Natural killer cell (primary cell): ENCODE measurements at regions not wholly inside any gene's neighbourhood (a gene's known extent, or its start where the extent isn't known, plus 50 kb on each side); places are given as distances from the start of the nearest gene placed in this dataset.
"Not testable (repeated sequence)": the region's sequence is repeated elsewhere in the genome, so short reads cannot be mapped to it uniquely, and the experiment has no call there.

Experiments
- ATAC-seq, 3 donors: fragments of 150-1000 bp in 2 of 3; fragments of 200-7000 bp in 1 of 3; cut with Tn5 transposase; 1 replicate in 1 of 3; 2 replicates in 2 of 3; pipeline ENCODE4 v1.10.0; 2021; ENCODE audit warnings: mild to moderate bottlenecking in 2 of 3, moderate library complexity in 2 of 3
- DNase-seq, 2 donors: peaks; one replicate each; pipeline versions ENCODE4 v3.0.0 to v3.0.0-alpha.2; 2013 to 2021; ENCODE audit warnings: mixed read lengths in 1 of 2
- H3K27ac ChIP-seq: one replicate; pipeline ENCODE4 v1.5.1; 2013; ENCODE audit warnings: mild to moderate bottlenecking, low read length
- H3K27me3 ChIP-seq: one replicate; pipeline ENCODE4 v1.6.1; 2013; ENCODE audit warnings: low read length; ENCODE audit not compliant: control insufficient read depth, insufficient read depth
- H3K36me3 ChIP-seq: one replicate; pipeline ENCODE4 v1.6.1; 2013; ENCODE audit warnings: low read length; ENCODE audit not compliant: control insufficient read depth, insufficient read depth
- H3K4me1 ChIP-seq: one replicate; pipeline ENCODE4 v1.6.1; 2013; ENCODE audit warnings: low read length; ENCODE audit not compliant: control insufficient read depth, insufficient read depth
- H3K4me3 ChIP-seq: one replicate; pipeline ENCODE4 v1.5.1; 2013; ENCODE audit warnings: low read length
- H3K9me3 ChIP-seq: one replicate; pipeline ENCODE4 v1.6.1; 2013; ENCODE audit warnings: low read length; ENCODE audit not compliant: control insufficient read depth, insufficient read depth
- H3K27ac Mint-ChIP-seq, 2 donors: one replicate each; pipeline ENCODE4 v1.8.0; 2022; ENCODE audit warnings: mild to moderate bottlenecking in 2 of 2, mixed read lengths in 2 of 2, moderate library complexity in 1 of 2
- H3K27me3 Mint-ChIP-seq, 2 donors: one replicate each; pipeline ENCODE4 v1.8.0; 2022; ENCODE audit warnings: low read depth in 2 of 2, mixed read lengths in 2 of 2
- H3K36me3 Mint-ChIP-seq: one replicate; pipeline ENCODE4 v1.8.0; 2022; ENCODE audit warnings: mixed read lengths
- H3K4me1 Mint-ChIP-seq, 2 donors: one replicate each; pipeline ENCODE4 v1.8.0; 2022; ENCODE audit warnings: mixed read lengths in 2 of 2
- H3K4me3 Mint-ChIP-seq: one replicate; pipeline ENCODE4 v1.8.0; 2022; ENCODE audit warnings: mild to moderate bottlenecking, moderate library complexity, mixed read lengths
- H3K9me3 Mint-ChIP-seq, 2 donors: one replicate each; pipeline ENCODE4 v1.8.0; 2022; ENCODE audit warnings: mixed read lengths in 2 of 2
- WGBS: methylation state at CpG from one replicate; pipeline ENCODE4 v1.1.7; 2013; ENCODE audit warnings: missing lambda C conversion rate; ENCODE audit not compliant: insufficient coverage; 5-methylcytosine and 5-hydroxymethylcytosine counted together
- intact Hi-C: fragments of 100-400 bp; cut with micrococcal nuclease; formaldehyde crosslinking; loops from one replicate; pipeline ENCODE4 v1.14.2; 2022
- TF ChIP-seq, protein P1 (sequence below): fragments of 200-600 bp; IDR thresholded peaks from one replicate; pipeline ENCODE4 v1.8.0; 2022; ENCODE audit warnings: antibody characterized with exemption

DNA sequence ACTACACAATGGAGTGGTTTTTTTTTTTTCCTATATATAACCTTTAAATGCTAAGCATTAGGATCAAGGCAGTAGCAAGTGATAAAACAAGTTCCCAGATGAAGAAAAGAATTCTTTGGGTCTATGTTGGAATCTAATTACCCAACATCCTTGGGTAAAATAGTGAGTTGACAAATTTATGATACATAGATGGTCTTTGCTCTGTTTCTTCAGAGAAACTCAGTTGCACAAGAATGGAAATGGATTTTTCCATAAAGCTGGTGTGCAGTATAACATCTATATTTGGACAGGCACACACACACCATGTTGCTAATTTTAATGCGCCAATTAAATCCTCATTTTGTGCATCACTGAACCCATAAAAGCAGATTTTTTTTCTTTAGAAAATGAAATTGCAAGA is 137.0 kb upstream of the MED14 start:
- ATAC-seq (no peak), DNase-seq (no peak)
- no peaks in the 10 kb centered on the region for H3K27me3 ChIP-seq
- H3K9me3 Mint-ChIP-seq = no peaks in the 10 kb centered on the region
- no peaks in the 10 kb centered on the region for H3K36me3 ChIP-seq
- intact Hi-C loops = no loop called here
- H3K27me3 Mint-ChIP-seq = peaks cover under 1 to 37% of the 10 kb centered on the region in 2 donors
- WGBS = no CpG with 5 or more reads among the region's 1 CpG
- no peaks in the 10 kb centered on the region for H3K9me3 ChIP-seq
- no peak overlapping the region for H3K4me3 Mint-ChIP-seq
- no peak overlapping the region for H3K4me3 ChIP-seq
- H3K4me1 Mint-ChIP-seq = peaks cover 6 to 8% of the 10 kb centered on the region in 2 donors
- no peak overlapping the region for H3K27ac Mint-ChIP-seq
- no peaks in the 10 kb centered on the region for H3K36me3 Mint-ChIP-seq
- no peak overlapping the region for H3K27ac ChIP-seq
- H3K4me1 ChIP-seq = peaks cover 4% of the 10 kb centered on the region
- TF ChIP-seq, protein P1, sequence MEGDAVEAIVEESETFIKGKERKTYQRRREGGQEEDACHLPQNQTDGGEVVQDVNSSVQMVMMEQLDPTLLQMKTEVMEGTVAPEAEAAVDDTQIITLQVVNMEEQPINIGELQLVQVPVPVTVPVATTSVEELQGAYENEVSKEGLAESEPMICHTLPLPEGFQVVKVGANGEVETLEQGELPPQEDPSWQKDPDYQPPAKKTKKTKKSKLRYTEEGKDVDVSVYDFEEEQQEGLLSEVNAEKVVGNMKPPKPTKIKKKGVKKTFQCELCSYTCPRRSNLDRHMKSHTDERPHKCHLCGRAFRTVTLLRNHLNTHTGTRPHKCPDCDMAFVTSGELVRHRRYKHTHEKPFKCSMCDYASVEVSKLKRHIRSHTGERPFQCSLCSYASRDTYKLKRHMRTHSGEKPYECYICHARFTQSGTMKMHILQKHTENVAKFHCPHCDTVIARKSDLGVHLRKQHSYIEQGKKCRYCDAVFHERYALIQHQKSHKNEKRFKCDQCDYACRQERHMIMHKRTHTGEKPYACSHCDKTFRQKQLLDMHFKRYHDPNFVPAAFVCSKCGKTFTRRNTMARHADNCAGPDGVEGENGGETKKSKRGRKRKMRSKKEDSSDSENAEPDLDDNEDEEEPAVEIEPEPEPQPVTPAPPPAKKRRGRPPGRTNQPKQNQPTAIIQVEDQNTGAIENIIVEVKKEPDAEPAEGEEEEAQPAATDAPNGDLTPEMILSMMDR = no peak

DNA sequence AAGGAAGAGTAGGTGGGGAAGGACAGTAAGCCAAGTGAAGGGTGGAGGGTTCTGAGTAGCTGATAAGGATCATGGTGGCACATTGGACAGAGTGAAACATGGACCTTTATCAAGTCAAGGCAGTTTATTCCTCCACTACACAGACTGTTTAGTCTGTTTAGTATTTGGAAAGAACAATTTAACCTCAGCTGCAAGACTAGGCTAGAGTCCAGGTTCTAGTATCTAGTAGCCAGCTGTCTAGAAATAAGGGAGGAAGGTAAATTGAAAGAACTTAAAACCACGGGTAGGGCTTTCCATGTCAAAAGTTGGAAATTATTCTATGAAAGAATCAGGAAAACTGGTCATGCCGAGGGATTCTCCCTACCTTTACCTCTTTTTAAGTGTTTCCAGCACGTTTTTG is 140.1 kb upstream of the MED14 start:
- Mint-ChIP-seq H3K27ac (no peak overlapping the region), H3K4me1 (peaks cover 6 to 8% of the 10 kb centered on the region in 2 donors), H3K9me3 (no peaks in the 10 kb centered on the region), H3K4me3 (no peak overlapping the region), H3K36me3 (no peaks in the 10 kb centered on the region), H3K27me3 (peaks cover 0 to 33% of the 10 kb centered on the region in 2 donors)
- Histone ChIP-seq H3K4me1 (peaks cover 4% of the 10 kb centered on the region), H3K27ac (no peak overlapping the region), H3K9me3 (no peaks in the 10 kb centered on the region), H3K36me3 (no peaks in the 10 kb centered on the region), H3K27me3 (no peaks in the 10 kb centered on the region), H3K4me3 (no peak overlapping the region)
- intact Hi-C loops = no loop called here
- DNase-seq = no peak
- ATAC-seq = no peak
- no CpG with 5 or more reads among the region's 3 CpGs for WGBS
- TF ChIP-seq, protein P1 = no peak

DNA sequence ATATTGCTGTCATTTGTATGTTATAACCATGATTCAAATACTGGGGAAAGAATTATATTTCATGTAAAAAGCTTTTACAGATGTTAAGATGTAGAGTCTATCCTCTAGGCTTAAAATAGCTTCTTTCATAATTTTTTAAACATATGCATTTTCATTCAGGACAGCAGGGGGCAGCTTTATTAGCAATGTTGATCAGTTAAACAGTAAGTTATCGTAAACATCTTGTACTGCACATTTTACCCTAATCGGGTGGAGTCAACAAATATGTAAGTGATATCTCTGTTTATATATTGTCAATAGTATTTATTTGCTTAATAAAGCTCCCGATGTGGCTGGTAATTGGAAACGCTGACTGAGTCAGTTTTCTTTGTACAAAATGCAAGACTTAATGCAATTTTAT is 142.5 kb upstream of the MED14 start:
- Histone ChIP-seq H3K4me1 (no peaks in the 10 kb centered on the region), H3K4me3 (no peak overlapping the region), H3K27me3 (no peaks in the 10 kb centered on the region), H3K9me3 (no peaks in the 10 kb centered on the region), H3K36me3 (no peaks in the 10 kb centered on the region), H3K27ac (no peak overlapping the region)
- no peak overlapping the region for H3K4me3 Mint-ChIP-seq
- ATAC-seq = no peak
- H3K27ac Mint-ChIP-seq = no peak overlapping the region
- WGBS = no CpG with 5 or more reads among the region's 4 CpGs
- intact Hi-C loops = loop anchor here (1.0 kb wide), 1 partner anchor 237 kb away; no protein-coding TSS in a partner anchor
- peak in 1 of 2 donors; percentile 62 for DNase-seq
- TF ChIP-seq, protein P1 = peak; percentile 33
- H3K4me1 Mint-ChIP-seq = no peaks in the 10 kb centered on the region
- H3K27me3 Mint-ChIP-seq = peaks cover 4 to 39% of the 10 kb centered on the region in 2 donors
- no peaks in the 10 kb centered on the region for H3K9me3 Mint-ChIP-seq
- H3K36me3 Mint-ChIP-seq = no peaks in the 10 kb centered on the region

DNA sequence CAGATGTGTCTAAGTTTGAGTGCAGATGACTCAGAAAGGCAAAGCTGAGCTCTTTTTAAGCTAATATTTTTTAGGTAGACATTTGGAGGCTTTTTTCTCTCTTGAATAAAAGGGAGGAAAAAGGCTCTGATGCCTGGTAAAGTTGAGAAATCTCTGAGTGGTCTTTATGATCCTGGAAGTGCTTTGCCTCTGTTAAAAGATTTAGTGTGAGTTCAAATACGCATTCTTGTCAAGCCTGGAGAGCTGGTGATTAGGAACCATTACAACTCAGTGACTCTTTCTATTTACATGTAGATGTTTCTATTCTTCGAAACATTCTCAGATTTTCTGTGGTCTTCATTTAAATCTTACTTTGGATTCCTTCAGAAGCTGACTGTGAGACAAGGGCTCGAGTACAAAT is 143.4 kb upstream of the MED14 start:
- no peaks in the 10 kb centered on the region for H3K4me1 ChIP-seq

DNA sequence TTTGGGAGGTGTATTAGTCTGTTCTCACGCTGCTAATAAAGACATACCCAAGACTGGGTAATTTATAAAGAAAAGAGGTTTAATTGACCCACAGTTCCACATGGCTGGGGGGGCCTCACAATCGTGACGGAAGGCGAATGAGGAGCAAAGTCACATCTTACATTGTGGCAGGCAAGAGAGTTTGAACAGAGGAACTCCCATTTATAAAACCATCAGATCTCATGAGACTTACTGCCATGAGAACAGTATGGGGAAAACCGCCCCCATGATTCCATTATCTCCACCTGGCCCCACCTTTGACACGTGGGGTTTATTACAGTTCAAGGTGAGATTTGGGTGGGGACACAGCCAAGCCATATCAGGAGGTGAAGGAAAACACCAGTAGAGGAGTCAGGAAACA is 143.8 kb upstream of the MED14 start:
- H3K27ac Mint-ChIP-seq, intact Hi-C loops, H3K36me3 Mint-ChIP-seq, H3K4me1 Mint-ChIP-seq, ATAC-seq, H3K27ac ChIP-seq, H3K4me1 ChIP-seq, H3K9me3 Mint-ChIP-seq, H3K9me3 ChIP-seq, H3K4me3 ChIP-seq, H3K4me3 Mint-ChIP-seq, H3K27me3 ChIP-seq, DNase-seq, H3K36me3 ChIP-seq: not testable (repeated sequence)
- H3K27me3 Mint-ChIP-seq = peaks cover 4 to 50% of the 10 kb centered on the region in 2 donors
- WGBS = 96% methylated on average over 4 of the region's 6 CpGs

More for the DNA sequence above, 143.4 kb upstream of the MED14 start:
- no peak for ATAC-seq
- DNase-seq = no peak
- Mint-ChIP-seq H3K9me3 (no peaks in the 10 kb centered on the region), H3K4me3 (no peak overlapping the region), H3K27ac (no peak overlapping the region), H3K4me1 (no peaks in the 10 kb centered on the region), H3K27me3 (peaks cover 4 to 48% of the 10 kb centered on the region in 2 donors), H3K36me3 (no peaks in the 10 kb centered on the region)
- TF ChIP-seq, protein P1 = no peak
- intact Hi-C loops = loop anchor here (1.0 kb wide), 1 partner anchor 237 kb away; no protein-coding TSS in a partner anchor
- 71% methylated on average over 1 of the region's 3 CpGs for WGBS
- Histone ChIP-seq H3K27ac (no peak overlapping the region), H3K36me3 (no peaks in the 10 kb centered on the region), H3K27me3 (no peaks in the 10 kb centered on the region), H3K4me3 (no peak overlapping the region), H3K9me3 (no peaks in the 10 kb centered on the region)
